Suprapubic skin (tissue), 4 donors: ENCODE measurements at regions not wholly inside any gene's neighbourhood (a gene's known extent, or its start where the extent isn't known, plus 50 kb on each side); places are given as distances from the start of the nearest gene placed in this dataset.

Experiments used
- DNase-seq, 2 donors: peaks; one replicate each; pipeline ENCODE4 v3.0.0-alpha.2; 2019; ENCODE audit warnings: low spot score in 2 of 2
- H3K27ac ChIP-seq: fragments of 200-600 bp; sonication (generic); one replicate; pipeline ENCODE4 v1.5.1; 2019
- H3K27me3 ChIP-seq: fragments of 200-600 bp; sonication (generic); one replicate; pipeline ENCODE4 v1.5.1; 2019
- H3K36me3 ChIP-seq: fragments of 200-600 bp; sonication (generic); one replicate; pipeline ENCODE4 v1.5.1; 2019
- H3K4me1 ChIP-seq: fragments of 200-600 bp; sonication (generic); one replicate; pipeline ENCODE4 v1.5.1; 2019
- H3K4me3 ChIP-seq: fragments of 200-600 bp; sonication (generic); one replicate; pipeline ENCODE4 v1.5.1; 2019; ENCODE audit warnings: mild to moderate bottlenecking
- H3K9me3 ChIP-seq: fragments of 200-600 bp; sonication (generic); one replicate; pipeline ENCODE4 v1.5.1; 2019
- EP300 ChIP-seq: sonication (generic); formaldehyde crosslinking; IDR thresholded peaks from one replicate; pipeline ENCODE4 v1.6.1; 2017; ENCODE audit warnings: antibody characterized with exemption
- POLR2A ChIP-seq, 2 donors: fragments of 450-650 bp; IDR thresholded peaks; one replicate each; pipeline ENCODE4 v1.6.1; 2017; ENCODE audit warnings: antibody characterized with exemption in 2 of 2, mild to moderate bottlenecking in 2 of 2, moderate library complexity in 2 of 2
- POLR2AphosphoS5 ChIP-seq, 3 donors: sonication (generic); formaldehyde crosslinking; IDR thresholded peaks; one replicate each; pipeline ENCODE4 v1.6.1; 2017; ENCODE audit warnings: antibody characterized with exemption in 3 of 3
- WGBS: methylation state at CpG from one replicate; pipeline ENCODE4 v1.1.5; 2018; 5-methylcytosine and 5-hydroxymethylcytosine counted together
- TF ChIP-seq, protein P1 (sequence below), 2 donors: fragments of 200-600 bp in 1 of 2; fragments of 450-650 bp in 1 of 2; sonication (generic) in 1 of 2; IDR thresholded peaks; one replicate each; pipeline ENCODE4 v1.5.1; 2016 to 2019; ENCODE audit warnings: antibody characterized with exemption in 2 of 2, mild to moderate bottlenecking in 1 of 2, moderate library complexity in 1 of 2

DNA sequence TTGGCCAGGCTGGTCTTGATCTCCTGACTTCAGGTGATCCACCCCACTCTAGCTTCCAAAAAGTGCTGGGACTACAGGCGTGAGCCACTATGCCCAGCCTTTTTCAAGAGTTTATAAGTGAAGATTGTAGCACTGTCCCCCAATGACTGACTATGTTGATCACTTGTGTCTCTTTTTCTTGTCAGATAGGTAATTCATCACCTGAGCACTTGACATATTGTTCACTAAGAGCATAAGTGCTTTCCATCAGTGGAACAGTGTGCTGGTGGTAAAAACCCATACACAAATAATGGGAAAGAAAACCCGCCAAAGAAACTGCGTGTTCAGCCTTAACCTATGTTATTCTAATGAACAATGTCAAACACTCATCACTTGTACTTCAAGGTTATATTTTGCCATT, 414.4 kb upstream of the CDH7 start:
- Histone ChIP-seq H3K9me3 (no peaks in the 10 kb centered on the region), H3K4me1 (no peaks in the 10 kb centered on the region), H3K36me3 (no peaks in the 10 kb centered on the region), H3K27me3 (no peaks in the 10 kb centered on the region), H3K4me3 (no peak overlapping the region), H3K27ac (no peak overlapping the region)
- TF ChIP-seq, protein P1, sequence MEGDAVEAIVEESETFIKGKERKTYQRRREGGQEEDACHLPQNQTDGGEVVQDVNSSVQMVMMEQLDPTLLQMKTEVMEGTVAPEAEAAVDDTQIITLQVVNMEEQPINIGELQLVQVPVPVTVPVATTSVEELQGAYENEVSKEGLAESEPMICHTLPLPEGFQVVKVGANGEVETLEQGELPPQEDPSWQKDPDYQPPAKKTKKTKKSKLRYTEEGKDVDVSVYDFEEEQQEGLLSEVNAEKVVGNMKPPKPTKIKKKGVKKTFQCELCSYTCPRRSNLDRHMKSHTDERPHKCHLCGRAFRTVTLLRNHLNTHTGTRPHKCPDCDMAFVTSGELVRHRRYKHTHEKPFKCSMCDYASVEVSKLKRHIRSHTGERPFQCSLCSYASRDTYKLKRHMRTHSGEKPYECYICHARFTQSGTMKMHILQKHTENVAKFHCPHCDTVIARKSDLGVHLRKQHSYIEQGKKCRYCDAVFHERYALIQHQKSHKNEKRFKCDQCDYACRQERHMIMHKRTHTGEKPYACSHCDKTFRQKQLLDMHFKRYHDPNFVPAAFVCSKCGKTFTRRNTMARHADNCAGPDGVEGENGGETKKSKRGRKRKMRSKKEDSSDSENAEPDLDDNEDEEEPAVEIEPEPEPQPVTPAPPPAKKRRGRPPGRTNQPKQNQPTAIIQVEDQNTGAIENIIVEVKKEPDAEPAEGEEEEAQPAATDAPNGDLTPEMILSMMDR (IDR thresholded peaks at IDR 0.05): no peak
- TF ChIP-seq EP300: no peak
- no peak for TF ChIP-seq POLR2A (IDR thresholded peaks at IDR 0.05)
- no peak for TF ChIP-seq POLR2AphosphoS5 (IDR thresholded peaks at IDR 0.05)
- 66% methylated on average over 3 of the region's 3 CpGs for WGBS
- no peak for DNase-seq

DNA sequence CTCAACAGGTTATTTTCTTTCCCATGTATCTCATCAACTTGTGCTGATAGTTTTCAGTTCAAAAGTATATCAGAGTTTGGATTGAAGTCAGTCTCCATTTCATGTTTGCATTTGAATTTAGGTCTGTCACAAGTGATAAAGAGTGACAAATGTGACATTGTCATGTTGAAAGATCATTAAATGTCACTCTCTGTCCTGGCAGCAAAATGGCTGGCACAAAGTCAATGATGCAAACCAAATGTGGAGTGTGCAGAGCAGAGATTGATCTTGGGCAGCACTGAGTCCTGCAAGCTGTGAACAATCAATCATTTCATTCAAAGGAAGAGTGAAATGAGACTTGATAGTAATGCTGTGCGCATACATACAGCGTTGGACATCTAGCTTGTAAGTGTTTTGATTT, 421.8 kb upstream of the CDH7 start:
- no peaks in the 10 kb centered on the region for H3K4me1 ChIP-seq
- no peak overlapping the region for H3K27ac ChIP-seq
- 58% methylated on average over 2 of the region's 2 CpGs for WGBS
- H3K27me3 ChIP-seq: no peaks in the 10 kb centered on the region
- no peaks in the 10 kb centered on the region for H3K36me3 ChIP-seq
- H3K9me3 ChIP-seq: no peaks in the 10 kb centered on the region
- H3K4me3 ChIP-seq: no peak overlapping the region
- DNase-seq: no peak
- TF ChIP-seq, protein P1 (IDR thresholded peaks at IDR 0.05): no peak
- TF ChIP-seq POLR2A (IDR thresholded peaks at IDR 0.05) (no peak), POLR2AphosphoS5 (IDR thresholded peaks at IDR 0.05) (no peak), EP300 (no peak)

DNA sequence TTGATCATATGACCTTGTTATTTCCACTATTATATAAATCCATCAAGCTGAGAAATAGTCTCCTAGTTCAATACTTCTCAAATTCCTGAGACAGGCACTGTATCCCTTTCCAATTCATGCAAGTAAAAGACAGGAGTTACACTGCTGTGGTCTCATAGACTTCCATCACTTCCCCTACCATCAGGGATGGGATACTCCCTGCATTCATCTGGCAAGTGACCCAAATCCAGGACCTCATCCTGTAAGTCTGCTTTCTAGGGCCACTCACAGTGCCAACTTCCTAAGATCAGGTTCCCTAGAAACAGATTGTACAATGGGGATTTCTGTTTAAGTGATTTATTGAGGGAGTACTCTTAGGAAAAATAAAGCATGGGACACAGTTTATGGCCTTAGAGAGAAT, 424.0 kb upstream of the CDH7 start:
- TF ChIP-seq, protein P1 (IDR thresholded peaks at IDR 0.05): no peak
- TF ChIP-seq EP300: no peak
- Histone ChIP-seq H3K27me3 (no peaks in the 10 kb centered on the region), H3K4me3 (no peak overlapping the region), H3K27ac (no peak overlapping the region), H3K4me1 (no peaks in the 10 kb centered on the region), H3K9me3 (no peaks in the 10 kb centered on the region), H3K36me3 (no peaks in the 10 kb centered on the region)
- no peak for DNase-seq

DNA sequence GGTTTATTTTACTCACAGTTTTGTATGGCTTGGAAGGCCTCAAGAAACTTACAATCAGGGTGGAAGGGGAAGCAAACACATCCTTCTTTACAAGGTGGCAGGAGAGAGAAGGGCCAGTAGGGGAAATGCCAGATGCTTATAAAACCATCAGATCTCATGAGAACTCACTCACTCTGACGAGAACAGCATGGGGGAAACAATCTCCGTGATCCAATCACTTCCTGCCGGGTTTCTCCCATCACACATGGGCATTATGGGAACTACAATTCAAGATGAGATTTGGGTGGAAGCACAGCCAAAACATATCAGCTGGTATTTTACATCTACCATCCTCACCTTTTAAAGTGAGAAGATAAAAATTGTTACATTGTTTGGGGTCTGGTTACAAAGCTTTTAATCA, 427.9 kb upstream of the CDH7 start:
- H3K9me3 ChIP-seq: no peaks in the 10 kb centered on the region
- 63% methylated on average over 3 of the region's 3 CpGs for WGBS
- no peak overlapping the region for H3K27ac ChIP-seq
- no peaks in the 10 kb centered on the region for H3K27me3 ChIP-seq
- no peak for DNase-seq
- H3K36me3 ChIP-seq: no peaks in the 10 kb centered on the region
- no peak overlapping the region for H3K4me3 ChIP-seq
- TF ChIP-seq, protein P1 (IDR thresholded peaks at IDR 0.05): no peak
- TF ChIP-seq POLR2A (IDR thresholded peaks at IDR 0.05) (no peak), POLR2AphosphoS5 (IDR thresholded peaks at IDR 0.05) (no peak), EP300 (no peak)
- H3K4me1 ChIP-seq: no peaks in the 10 kb centered on the region

DNA sequence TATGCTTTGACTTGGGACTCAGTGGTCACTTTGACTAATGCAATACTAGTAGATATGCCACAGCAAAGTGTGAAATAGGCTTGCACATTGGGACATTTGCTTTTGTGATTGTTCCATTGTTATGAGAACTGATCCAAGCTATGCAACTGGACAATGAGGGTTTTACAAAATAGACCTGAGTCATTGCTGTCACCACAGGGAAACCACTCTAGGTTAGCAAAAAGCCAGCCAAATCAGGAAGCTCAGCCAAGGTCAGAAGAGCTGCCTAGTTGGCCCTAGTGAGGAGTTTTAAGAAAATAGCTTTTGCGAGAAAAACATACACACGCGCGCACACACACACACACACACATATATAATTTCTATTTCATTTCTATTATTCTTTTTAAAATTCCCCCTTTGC, 452.4 kb upstream of the CDH7 start:
- H3K27me3 ChIP-seq: no peaks in the 10 kb centered on the region
- no peak overlapping the region for H3K27ac ChIP-seq
- no peak overlapping the region for H3K4me3 ChIP-seq
- no peak for DNase-seq
- no peaks in the 10 kb centered on the region for H3K36me3 ChIP-seq
- 84% methylated on average over 4 of the region's 4 CpGs for WGBS
- no peaks in the 10 kb centered on the region for H3K4me1 ChIP-seq
- H3K9me3 ChIP-seq: no peaks in the 10 kb centered on the region
- TF ChIP-seq POLR2AphosphoS5 (IDR thresholded peaks at IDR 0.05) (no peak), EP300 (no peak), POLR2A (IDR thresholded peaks at IDR 0.05) (no peak)
- TF ChIP-seq, protein P1 (IDR thresholded peaks at IDR 0.05): no peak
